K562 (cell line): ENCODE measurements at regions not wholly inside any gene's neighbourhood (a gene's known extent, or its start where the extent isn't known, plus 50 kb on each side); places are given as distances from the start of the nearest gene placed in this dataset.

ENCODE experiments used
- ATAC-seq: fragments of 200-7000 bp; cut with Tn5 transposase; 3 replicates; pipeline ENCODE4 v1.9.1; 2020; ENCODE audit warnings: moderate library complexity
- BruUV-seq: library from RNA; stranded (reverse); fragments of 400-500 nt; replicated peaks from 2 replicates; lab custom pipeline; 2021; lab: Mats Ljungman, UMichigan
- CTCF ChIA-PET: fragments of 300-600 bp; formaldehyde crosslinking; extraction: SDS; loops from one replicate; lab custom pipeline; 2021; ENCODE audit warnings: low intra/inter-chr PET ratio; lab: Yijun Ruan, JAX
- POLR2A ChIA-PET: fragments of 300-600, 350-650 bp; sonication (Branson Sonifier 250); formaldehyde crosslinking; extraction: SDS; loops from one replicate; lab custom pipeline; 2021; ENCODE audit warnings: antibody characterized with exemption, inconsistent platforms; lab: Yijun Ruan, JAX
- DNase-seq, 4 experiments: peaks; one replicate each; pipeline versions ENCODE4 v3.0.0 to v3.0.0-alpha.2; 2011 to 2018; ENCODE audit warnings: low spot score in 3 of 4, mixed read lengths in 3 of 4; ENCODE audit errors: extremely low read depth in 1 of 4
- FAIRE-seq: peaks from 2 replicates; lab custom pipeline; 2011; peaks lifted over from hg19 to GRCh38; lab: Jason Lieb, UNC
- H2AFZ ChIP-seq: 2 replicates; pipeline ENCODE4 v1.6.0; 2011; ENCODE audit warnings: low read depth, low read length, control low read depth, inconsistent platforms
- H3K27ac ChIP-seq: fragments of 200-600 bp; 3 replicates; pipeline ENCODE4 v1.8.0; 2011; ENCODE audit warnings: low read depth, mild to moderate bottlenecking, control low read depth, inconsistent platforms, low read length, moderate library complexity, mixed read lengths; ENCODE audit errors: extremely low read depth
- H3K27me3 ChIP-seq, 2 experiments: fragments of 300-600 bp in 1 of 2; 2 replicates in 1 of 2; 3 replicates in 1 of 2; pipeline versions ENCODE4 v1.6.0 to v1.8.0; 2011; ENCODE audit warnings: inconsistent platforms in 2 of 2, low read length in 2 of 2, mild to moderate bottlenecking in 1 of 2, mixed read lengths in 1 of 2, moderate library complexity in 1 of 2; ENCODE audit not compliant: control insufficient read depth in 2 of 2, insufficient read depth in 2 of 2
- H3K36me3 ChIP-seq: fragments of 300-600 bp; 3 replicates; pipeline ENCODE4 v1.8.0; 2011; ENCODE audit warnings: mild to moderate bottlenecking, low read length, inconsistent platforms; ENCODE audit not compliant: control insufficient read depth, insufficient read depth
- H3K4me1 ChIP-seq, 2 experiments: fragments of 200-600 bp in 1 of 2; replicated peaks in 1 of 2; 2 replicates in 1 of 2; 3 replicates in 1 of 2; pipeline versions ENCODE4 v1.5.1 to v1.8.0; 2011; ENCODE audit warnings: inconsistent platforms in 2 of 2, low read length in 2 of 2, mild to moderate bottlenecking in 1 of 2, mixed read lengths in 1 of 2, moderate library complexity in 1 of 2; ENCODE audit not compliant: control insufficient read depth in 2 of 2, insufficient read depth in 2 of 2
- H3K4me2 ChIP-seq: 2 replicates; pipeline ENCODE4 v1.6.1; 2011; ENCODE audit warnings: low read length, control low read depth, inconsistent platforms, mixed read lengths; ENCODE audit not compliant: insufficient read depth
- H3K4me3 ChIP-seq: fragments of 200-600 bp; sonication (generic), shearing (Covaris generic); 2 replicates; pipeline ENCODE4 v1.5.1; 2016; ENCODE audit warnings: control low read depth, inconsistent platforms
- H3K79me2 ChIP-seq: fragments of 200-600 bp; 3 replicates; pipeline ENCODE4 v1.8.0; 2011; ENCODE audit warnings: low read length, inconsistent platforms; ENCODE audit not compliant: control insufficient read depth, insufficient read depth
- H3K9ac ChIP-seq, 2 experiments: 2 replicates each; pipeline versions ENCODE4 v1.6.0 to v1.6.1; 2011; ENCODE audit warnings: low read depth in 2 of 2, low read length in 2 of 2, control low read depth in 1 of 2, inconsistent platforms in 1 of 2, mild to moderate bottlenecking in 1 of 2, mixed read lengths in 1 of 2; ENCODE audit not compliant: insufficient read depth in 1 of 2
- H3K9me1 ChIP-seq: one replicate; pipeline ENCODE4 v1.6.0; 2011; ENCODE audit warnings: inconsistent platforms, mild to moderate bottlenecking, low read length, moderate library complexity; ENCODE audit not compliant: control insufficient read depth, insufficient read depth
- H3K9me3 ChIP-seq: replicated peaks from 2 replicates; pipeline ENCODE4 v1.5.1; 2011; ENCODE audit warnings: low read depth, low read length, inconsistent platforms; ENCODE audit not compliant: control insufficient read depth, insufficient read depth
- H4K20me1 ChIP-seq: replicated peaks from 2 replicates; pipeline ENCODE4 v1.6.1; 2011; ENCODE audit warnings: low read length, inconsistent platforms, mixed read lengths; ENCODE audit not compliant: control insufficient read depth, insufficient read depth
- ARID3A ChIP-seq: IDR thresholded peaks from 2 replicates; pipeline ENCODE4 v1.6.1; 2012; ENCODE audit warnings: low read depth, low read length, improper control_type of control experiment, borderline replicate concordance
- ELK1 ChIP-seq: sonication (generic); formaldehyde crosslinking; IDR thresholded peaks from 2 replicates; pipeline ENCODE4 v1.8.1; 2022; ENCODE audit warnings: missing genetic modification reagents
- HEY1 ChIP-seq: fragments of 250-450 bp; sonication (Bioruptor Pico); IDR thresholded peaks from 2 replicates; pipeline ENCODE4 v1.5.0; 2020; ENCODE audit warnings: mild to moderate bottlenecking, moderate library complexity, borderline replicate concordance
- NFE2L1 ChIP-seq: fragments of 450-650 bp; IDR thresholded peaks from 2 replicates; pipeline ENCODE4 v1.6.1; 2016; ENCODE audit warnings: missing genetic modification characterization, low read depth, mild to moderate bottlenecking, missing compliant biosample characterization, moderate library complexity, borderline replicate concordance
- NR0B1 ChIP-seq: fragments of 450-650 bp; IDR thresholded peaks from one replicate; pipeline ENCODE4 v1.6.1; 2018; ENCODE audit warnings: mild to moderate bottlenecking, moderate library complexity; ENCODE audit not compliant: partially characterized antibody
- TGIF2 ChIP-seq: sonication (generic); formaldehyde crosslinking; IDR thresholded peaks from 2 replicates; pipeline ENCODE4 v1.8.1; 2022; ENCODE audit warnings: mild to moderate bottlenecking, missing genetic modification reagents, moderate library complexity
- ZBTB34 ChIP-seq: fragments of 250-450 bp; sonication (Bioruptor Pico); IDR thresholded peaks from 2 replicates; pipeline ENCODE4 v1.8.0; 2021; ENCODE audit warnings: mild to moderate bottlenecking, moderate library complexity
- ZC3H4 ChIP-seq: sonication (generic); formaldehyde crosslinking; IDR thresholded peaks from 2 replicates; pipeline ENCODE4 v1.9.0; 2021; ENCODE audit warnings: missing genetic modification reagents, borderline replicate concordance
- ZNF512 ChIP-seq: IDR thresholded peaks from 2 replicates; pipeline ENCODE4 v1.6.1; 2016; ENCODE audit warnings: missing genetic modification characterization, missing compliant biosample characterization
- ZNF518B ChIP-seq: fragments of 250-450 bp; sonication (Bioruptor Pico); IDR thresholded peaks from 2 replicates; pipeline ENCODE4 v1.5.0; 2021; ENCODE audit warnings: mild to moderate bottlenecking, moderate library complexity
- WGBS: fragments of 100-300 bp; shearing (Covaris generic); methylation state at CpG from one replicate; pipeline ENCODE4 v1.1.6; 2016; ENCODE audit warnings: low coverage, mixed read lengths; ENCODE audit not compliant: insufficient coverage; ENCODE audit errors: missing lambda C conversion rate; 5-methylcytosine and 5-hydroxymethylcytosine counted together
- in situ Hi-C: fragments of 300-500 bp; cut with MboI; formaldehyde crosslinking; loops from 4 replicates; pipeline ENCODE4 v1.15.0; 2018; ENCODE audit warnings: inconsistent platforms, mixed read lengths
- intact Hi-C: fragments of 100-400 bp; cut with micrococcal nuclease; formaldehyde crosslinking; loops from 2 replicates; pipeline ENCODE4 v1.14.2; 2022

GRCh38 chr10:20648263-20648874, 248.7 kb downstream of the NEBL start:
- Histone ChIP-seq H3K9me1 (no peaks in the 10 kb centered on the region), H3K4me3 (no peak overlapping the region), H3K27ac (no peak overlapping the region), H3K36me3 (no peaks in the 10 kb centered on the region), H4K20me1 (no peaks in the 10 kb centered on the region), H3K79me2 (no peaks in the 10 kb centered on the region), H3K9me3 (no peaks in the 10 kb centered on the region), H2AFZ (no peak overlapping the region), H3K4me1 (no peaks in the 10 kb centered on the region), H3K4me2 (no peak overlapping the region), H3K27me3 (no peaks in the 10 kb centered on the region), H3K9ac (no peak overlapping the region)
- CTCF ChIA-PET, result no interaction called here
- POLR2A ChIA-PET, result no interaction called here
- ATAC-seq, result no peak
- no peak for FAIRE-seq
- intact Hi-C loops (no loop called here), in situ Hi-C loops (no loop called here)
- BruUV-seq, result no TSS peak
- no peak for DNase-seq
- WGBS, result 0% methylated on average over 2 of the region's 2 CpGs
- no peak for TF ChIP-seq HEY1 (CRISPR knock-in tag)
- TF ChIP-seq ZNF512, result no peak
- no peak for TF ChIP-seq ELK1 (CRISPR knock-in tag)
- no peak for TF ChIP-seq NR0B1
- no peak for TF ChIP-seq ARID3A
- TF ChIP-seq ZBTB34 (CRISPR knock-in tag), result no peak
- TF ChIP-seq TGIF2 (CRISPR knock-in tag), result no peak
- no peak for TF ChIP-seq ZNF518B (CRISPR knock-in tag)
- no peak for TF ChIP-seq NFE2L1
- TF ChIP-seq ZC3H4 (CRISPR knock-in tag), result no peak
